NCI-H2081 treated with DMSO at 0.1 percent for 48 hours (cell line): ENCODE measurements at regions not wholly inside any gene's neighbourhood (a gene's known extent, or its start where the extent isn't known, plus 50 kb on each side); places are given as distances from the start of the nearest gene placed in this dataset.
A peak's percentile ranks its signal among the peaks of the same experiment; 100 is the strongest.

Experiments
- DNase-seq: peaks from one replicate; lab custom pipeline; 2025; lab: John Stamatoyannopoulos, UW

DNA sequence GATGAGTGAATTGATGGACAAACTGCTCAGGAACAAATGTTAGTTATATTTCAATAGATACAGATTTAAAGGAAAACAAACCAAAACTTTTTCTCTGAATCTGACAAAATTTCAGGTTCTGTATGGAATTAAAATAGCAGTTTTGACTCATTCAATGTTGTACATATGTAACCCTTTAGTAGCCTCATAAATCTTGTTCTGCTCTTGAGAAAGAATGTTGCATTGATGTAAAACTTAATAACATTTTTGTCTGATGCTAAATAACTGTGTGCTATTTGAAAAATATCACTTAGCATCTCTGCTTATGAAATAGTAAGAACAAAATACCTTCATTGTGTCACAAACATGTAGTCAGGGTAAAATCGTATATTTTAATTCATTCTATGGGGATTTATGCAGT lies 168.9 kb upstream of the NOVA1 start:
- no peak for DNase-seq

DNA sequence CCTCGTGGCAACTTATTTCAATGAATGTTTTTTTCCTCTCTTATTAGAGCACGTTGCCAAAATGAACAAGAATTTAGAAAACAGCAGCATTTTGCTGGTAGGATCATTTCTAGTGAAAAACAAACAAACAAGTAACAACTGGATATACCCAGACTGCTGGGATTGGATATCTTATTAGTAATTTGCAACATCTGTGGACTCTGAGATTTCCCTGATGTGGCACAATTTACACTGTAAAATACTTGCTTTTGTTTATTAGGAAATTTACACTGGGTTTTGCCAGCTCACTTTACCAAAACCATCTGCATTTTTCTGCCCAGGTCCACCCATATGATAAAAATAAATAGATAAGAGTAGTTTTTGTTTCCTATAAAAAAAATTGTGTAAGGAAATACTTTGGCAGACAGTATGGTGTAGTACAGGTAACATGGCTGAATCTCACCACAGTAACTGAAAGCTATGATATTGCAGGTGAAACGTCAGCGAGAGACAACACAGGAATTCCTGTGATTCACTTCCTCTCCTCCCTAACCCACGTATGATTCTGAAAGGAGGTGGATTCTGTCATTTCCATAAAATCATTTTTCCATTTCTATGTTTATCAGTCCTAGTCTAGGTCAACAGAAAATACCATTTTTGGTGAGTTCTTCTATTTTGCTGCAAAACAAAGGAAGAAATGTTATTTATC lies 176.2 kb upstream of the NOVA1 start:
- no peak for DNase-seq

GRCh38 chr14:26775765-26776563 lies 178.1 kb upstream of the NOVA1 start:
- DNase-seq, result no peak

DNA sequence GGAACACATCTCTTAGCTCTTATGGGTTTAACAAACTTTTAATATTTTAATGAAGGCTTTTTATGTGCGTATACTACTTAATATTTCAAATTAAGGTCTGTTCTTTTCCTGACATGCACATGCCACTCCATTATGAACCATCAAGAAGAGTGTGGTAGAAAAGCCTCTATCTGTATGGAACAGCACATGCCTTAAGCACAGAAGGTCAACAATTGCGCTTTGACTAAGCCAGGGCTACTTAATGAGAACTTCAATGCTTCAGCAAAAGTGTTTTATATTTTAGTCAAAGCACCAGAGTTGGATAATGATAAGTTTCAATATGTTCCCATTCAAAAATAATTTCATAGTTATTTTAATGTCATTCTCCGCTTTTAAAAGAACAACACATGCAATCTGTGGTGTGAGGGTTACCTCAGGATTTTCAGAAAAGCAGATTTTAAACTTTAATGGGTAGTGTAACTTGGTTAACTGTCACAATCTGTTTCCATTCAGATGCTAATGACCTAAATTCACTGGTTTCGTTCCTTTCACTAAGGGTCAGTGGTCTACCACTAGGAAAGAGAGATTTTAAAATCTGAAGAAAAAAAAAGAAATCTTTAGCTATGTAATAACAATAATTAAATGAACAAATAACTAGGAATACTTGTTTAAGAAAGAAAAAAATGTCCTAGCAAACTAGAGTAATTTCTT lies 193.4 kb upstream of the NOVA1 start:
- no peak for DNase-seq

GRCh38 chr14:26794731-26795130 lies 196.9 kb upstream of the NOVA1 start:
- DNase-seq, result no peak

DNA sequence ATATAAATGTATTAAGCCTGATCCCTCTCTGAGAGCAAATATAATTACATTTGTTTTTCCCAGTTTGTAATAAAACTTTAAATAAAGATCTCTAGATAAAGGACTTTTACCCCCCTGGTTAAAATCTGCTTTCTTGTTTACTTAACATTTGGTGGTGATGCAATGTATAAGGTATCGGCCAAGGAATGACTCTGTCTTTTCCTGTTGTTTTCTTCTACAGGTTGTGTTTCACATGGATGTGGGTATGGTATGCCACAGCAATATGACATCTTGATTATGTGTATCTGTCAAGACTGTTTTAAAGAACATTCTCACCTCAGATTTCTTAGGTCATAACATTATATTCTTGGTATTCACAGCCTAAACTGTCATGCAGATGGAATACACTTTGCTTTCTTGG lies 210.6 kb upstream of the NOVA1 start:
- DNase-seq, result no peak

DNA sequence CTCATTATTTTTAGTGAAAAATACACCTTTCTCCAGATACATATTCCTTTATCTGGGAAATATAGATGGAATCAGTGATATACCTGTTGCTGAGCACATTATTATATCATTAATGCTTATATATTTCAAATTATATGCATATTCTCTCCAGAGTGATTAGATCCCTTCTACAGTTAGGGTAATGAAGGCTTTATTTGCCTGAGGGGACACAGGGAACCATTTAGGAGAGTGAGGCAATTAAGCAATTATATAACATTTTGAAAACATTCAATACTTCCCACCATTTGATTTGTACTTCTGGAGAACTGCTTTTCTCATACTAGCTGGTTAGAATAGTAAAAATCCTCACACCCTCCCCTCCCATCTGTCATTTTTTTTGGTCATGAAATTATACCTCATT lies 212.8 kb upstream of the NOVA1 start:
- DNase-seq, result no peak

DNA sequence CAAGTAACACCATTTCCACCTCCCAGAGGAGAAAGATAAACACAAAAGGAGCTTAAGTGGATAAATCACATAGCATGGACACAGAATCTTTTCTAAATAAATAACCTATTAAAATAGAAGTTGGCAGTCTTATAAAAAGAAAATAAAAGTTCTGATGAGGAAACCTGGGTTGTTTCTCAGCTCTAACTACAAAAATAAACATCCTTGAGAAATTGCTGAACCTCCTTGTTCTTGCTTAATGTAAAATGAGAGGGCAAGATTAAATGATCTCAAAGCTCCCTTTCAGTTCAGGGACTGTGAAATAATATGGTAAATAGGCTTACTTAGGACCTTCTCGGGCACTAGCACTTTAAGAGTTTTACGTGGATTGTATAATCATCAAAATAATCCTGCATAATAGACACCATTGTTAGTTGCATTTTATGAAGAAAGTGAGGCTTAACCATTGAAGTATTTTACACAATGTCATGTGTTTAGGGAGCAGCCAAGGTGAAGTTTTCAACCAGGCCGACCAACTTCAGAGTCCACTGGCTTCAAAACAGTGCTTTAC lies 214.0 kb upstream of the NOVA1 start:
- no peak for DNase-seq

DNA sequence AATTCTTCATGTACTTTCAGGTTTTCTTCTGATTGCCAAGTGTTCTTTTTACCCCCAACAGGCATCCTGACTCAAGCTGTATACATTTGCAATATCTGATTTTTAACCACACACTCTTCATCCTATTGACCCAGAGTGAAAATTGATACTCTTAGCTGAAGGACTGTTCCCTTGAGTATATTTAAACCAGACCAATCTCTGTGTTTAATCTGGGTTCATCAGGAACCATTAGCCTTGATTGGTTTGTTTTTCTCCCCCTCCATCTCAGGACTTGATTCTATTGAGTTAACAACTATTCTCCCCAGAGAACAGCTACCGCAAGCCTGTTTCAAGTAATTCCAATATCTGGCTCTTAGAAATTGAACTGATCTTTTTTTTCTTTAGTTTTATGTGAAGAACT lies 222.3 kb upstream of the NOVA1 start:
- peak; percentile 20 for DNase-seq

DNA sequence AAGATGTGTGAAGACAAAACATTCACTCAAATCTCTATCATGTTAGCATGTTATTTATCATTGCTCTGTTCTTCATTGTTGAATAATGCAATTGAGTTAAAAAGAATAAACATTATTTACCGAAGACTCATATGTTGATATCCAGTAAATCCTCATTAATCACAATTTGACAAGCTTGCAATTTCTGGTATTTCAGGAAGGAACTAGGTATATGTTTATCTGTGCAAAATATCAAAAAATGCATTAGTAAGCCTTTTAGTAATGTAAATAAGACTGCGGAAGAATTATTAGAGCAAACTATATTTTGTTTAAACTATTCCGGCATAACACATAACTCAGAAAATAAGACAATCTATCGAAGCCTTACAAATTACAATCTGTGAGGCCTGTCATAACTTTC lies 222.7 kb upstream of the NOVA1 start:
- DNase-seq, result no peak

GRCh38 chr14:26828741-26829140 lies 230.9 kb upstream of the NOVA1 start:
- no peak for DNase-seq

DNA sequence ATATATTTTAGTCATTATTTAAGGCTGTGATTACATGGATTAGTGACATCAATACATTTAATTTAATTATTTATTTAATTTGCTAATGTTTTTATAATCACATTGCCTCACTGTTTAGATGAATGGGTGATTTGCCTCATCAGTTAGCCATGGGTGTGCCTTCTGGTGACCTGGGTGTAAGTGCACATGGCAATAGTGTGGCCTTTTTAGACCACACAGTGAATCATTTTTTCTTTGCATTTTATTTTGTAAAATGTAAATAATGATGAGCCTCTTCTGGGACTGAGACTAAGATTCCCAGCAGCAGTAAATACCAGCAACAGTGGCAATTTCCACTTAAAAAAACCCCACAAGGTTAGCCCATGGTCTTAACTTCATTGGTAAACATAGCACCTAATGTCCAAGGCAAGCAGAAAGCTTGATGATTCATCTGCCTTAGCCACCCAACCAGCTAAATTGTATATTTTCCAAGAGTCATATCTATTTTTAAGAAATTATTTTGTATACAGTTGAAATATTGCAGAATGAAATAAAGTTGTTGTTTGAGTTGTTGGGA lies 235.9 kb upstream of the NOVA1 start:
- DNase-seq, result no peak

DNA sequence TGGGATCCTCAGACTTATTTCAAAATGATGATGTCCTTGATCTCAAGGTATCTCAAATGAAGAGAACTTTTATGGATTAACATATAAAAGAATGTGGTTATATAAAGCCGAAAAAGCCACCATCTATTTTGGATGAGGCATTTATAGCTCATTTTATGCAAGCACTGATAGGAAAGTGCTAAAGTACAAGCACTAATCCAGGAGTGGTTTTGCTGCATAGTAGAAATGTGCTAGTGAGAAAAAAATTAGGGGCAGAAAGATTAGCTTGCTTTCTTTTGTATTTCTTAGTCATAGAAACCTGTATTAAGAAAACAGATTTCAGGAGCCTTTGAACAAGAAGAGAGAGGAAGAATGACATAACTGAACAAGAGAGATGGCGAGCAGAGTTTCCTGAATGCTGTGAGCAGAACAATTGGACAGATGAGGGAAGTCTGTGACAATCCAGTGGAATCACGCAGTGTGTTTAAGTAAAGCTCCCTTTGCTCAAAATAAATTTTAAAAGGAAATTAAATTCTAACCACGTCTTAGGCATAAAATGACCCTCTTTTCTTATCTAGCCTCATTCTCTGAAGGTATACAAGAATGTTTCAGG lies 238.2 kb upstream of the NOVA1 start:
- DNase-seq, result no peak

GRCh38 chr14:26839481-26839880 lies 241.6 kb upstream of the NOVA1 start:
- no peak for DNase-seq

DNA sequence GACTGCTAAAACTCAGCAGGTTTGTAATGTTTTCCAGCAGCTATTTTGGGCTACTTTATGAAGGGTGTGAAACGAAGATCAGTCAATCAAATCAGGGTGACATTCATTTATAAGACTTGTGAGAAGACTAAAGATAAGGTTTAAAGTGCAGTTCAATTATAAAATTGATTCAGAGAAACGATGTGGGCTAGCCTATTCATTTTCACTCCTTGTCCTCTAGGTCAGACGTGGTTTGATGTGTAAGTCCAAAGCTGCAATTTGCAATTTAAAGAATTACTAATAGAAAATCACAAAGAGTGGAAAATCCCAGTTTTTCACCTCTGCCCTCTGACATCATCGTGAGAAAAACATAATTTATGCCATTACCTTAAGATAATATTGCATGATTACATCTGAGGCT lies 243.5 kb upstream of the NOVA1 start:
- DNase-seq, result no peak

GRCh38 chr14:26841920-26842741 lies 244.3 kb upstream of the NOVA1 start:
- no peak for DNase-seq

GRCh38 chr14:26845151-26845818 lies 247.5 kb upstream of the NOVA1 start:
- no peak for DNase-seq

GRCh38 chr14:26846388-26846787 lies 248.6 kb upstream of the NOVA1 start:
- no peak for DNase-seq

- no peak for DNase-seq
Measured at GRCh38 chr14:26849514-26849913, 251.7 kb upstream of the NOVA1 start.

GRCh38 chr14:26851793-26852192 lies 254.0 kb upstream of the NOVA1 start:
- no peak for DNase-seq
